ENCODE measurements at regions not wholly inside any gene's neighbourhood (a gene's known extent, or its start where the extent isn't known, plus 50 kb on each side); places are given as distances from the start of the nearest gene placed in this dataset.

DNA sequence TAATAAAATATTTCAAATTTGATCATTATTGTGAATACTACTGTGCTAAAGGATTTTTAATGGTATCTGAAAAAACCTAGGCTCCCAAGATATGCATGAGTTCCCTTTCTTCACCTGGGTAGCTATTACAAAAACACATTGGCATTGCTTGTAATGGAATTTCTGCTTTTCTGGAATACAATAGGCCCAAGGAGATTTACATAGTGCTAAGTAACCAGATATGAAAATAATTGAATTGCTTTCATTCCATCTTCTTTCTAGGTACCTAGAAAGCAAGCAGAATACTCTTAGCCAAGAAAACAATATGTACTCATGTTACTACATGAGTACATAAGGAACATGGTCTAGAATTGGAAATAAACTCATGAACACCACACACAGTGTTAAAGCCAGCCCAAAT, 291.9 kb downstream of the KCNC2 start:
- no peak for DNase-seq

DNA sequence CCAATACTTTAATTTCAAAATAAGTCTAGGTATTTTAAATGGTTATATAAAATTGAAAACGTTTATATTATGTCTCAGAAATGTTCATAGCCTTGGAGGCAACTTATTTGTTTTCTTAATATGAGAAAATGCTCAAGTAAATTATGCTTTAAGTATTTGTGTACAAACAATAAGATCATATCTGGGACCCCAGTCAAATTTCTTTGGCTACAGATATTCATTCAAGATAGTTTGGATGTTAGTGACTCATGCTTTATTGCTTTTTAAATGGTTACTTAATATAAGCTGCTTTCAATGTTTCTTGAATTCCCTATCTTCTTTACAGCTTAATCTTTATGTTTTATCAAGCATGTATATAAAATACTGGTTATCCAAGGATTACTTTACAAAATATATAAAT, 291.3 kb downstream of the KCNC2 start:
- DNase-seq = no peak

DNA sequence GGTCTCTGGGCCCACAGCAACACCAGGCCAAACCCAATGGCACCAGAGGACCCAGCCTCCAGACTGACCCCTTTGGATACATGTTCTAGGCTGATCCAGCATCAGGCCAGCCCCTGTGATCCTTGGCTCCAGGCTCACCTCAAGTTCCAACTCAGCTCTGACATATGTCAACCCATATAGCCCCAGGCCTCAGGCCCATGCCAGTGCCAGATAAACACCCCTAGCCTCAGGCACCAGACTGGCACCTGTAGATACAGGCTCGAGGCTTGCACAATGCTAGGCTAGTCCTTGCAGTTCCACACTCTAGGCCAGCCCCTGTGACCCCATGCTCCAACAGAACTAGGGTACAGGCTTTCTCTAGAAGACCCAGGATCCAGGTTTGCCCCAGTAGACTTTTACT, 287.5 kb downstream of the KCNC2 start:
- no peak for DNase-seq

DNA sequence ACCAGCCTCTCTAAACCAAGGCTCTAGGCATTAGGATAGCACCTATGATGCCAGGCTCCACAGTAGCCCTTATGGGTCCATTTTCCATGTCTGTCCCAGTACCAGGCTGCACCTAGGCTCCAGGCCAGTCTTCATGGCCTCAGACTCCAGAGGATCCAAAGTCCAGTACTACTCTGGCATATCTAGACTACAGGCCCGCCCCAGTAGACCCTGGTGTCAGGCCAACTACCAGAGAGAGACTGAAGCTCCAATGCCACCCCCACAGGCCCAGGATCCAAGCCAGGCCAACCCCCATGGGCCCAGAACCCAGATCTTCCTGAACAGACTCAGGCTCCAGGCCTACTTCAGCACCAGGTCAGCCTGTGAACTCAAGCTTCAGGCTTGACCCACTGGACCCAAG, 287.0 kb downstream of the KCNC2 start:
- DNase-seq = no peak

DNA sequence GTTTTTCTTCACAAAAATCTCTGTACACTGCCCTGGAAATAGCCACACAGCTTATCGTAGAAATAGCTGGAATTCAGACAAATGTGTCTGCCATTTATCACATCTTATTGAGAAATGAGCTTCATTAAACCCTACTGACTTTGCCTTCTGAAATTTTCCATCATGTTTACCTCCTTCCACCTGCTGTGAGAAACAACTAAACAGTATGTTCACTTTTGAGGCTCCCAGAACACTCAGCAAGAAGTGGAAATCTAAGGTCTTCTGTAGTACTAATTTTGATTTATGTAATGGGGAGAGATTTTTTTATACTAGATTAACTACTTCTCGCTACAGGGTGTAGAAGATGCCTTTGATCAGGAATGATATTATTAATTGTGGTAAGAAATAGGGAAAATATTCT, 268.0 kb downstream of the KCNC2 start:
- no peak for DNase-seq

DNA sequence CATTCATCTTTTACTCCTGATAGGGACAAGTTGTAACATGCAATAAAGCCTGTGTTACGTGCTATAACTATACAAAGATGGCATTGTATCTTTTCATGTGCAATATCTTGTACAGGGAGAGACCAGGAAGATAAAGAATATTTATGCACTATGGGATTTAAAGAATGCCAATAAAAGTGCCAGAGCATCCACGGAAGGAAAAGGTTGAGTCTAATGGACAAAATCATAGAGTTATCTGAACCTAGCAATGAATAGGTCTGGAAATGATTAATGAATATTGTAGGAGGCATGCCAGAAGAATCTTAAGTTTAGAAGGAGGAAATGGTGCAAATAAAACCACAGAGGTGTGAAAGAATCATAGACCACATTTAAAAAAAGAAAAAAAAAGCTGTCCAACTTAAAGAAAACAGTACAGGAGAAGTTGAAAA, 263.9 kb downstream of the KCNC2 start:
- no peak for DNase-seq

DNA sequence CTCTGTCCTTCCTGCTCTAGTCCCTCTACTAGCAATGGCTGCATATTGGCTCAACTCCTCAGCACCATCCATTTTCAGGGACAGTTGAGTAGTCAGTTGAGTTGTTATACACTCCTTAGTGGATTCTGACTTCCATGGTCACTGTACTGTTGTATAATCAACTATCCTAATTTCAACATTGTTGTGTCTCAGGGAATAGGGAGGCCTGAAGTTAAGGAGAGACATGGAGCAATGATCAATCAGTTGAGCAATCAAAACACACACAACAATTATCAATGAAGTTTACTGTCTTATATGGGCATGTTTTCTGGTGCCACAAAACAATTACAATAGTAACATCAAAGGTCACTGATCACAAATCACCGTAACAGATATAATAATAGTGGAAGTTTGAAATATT, 255.9 kb downstream of the KCNC2 start:
- DNase-seq = no peak

DNA sequence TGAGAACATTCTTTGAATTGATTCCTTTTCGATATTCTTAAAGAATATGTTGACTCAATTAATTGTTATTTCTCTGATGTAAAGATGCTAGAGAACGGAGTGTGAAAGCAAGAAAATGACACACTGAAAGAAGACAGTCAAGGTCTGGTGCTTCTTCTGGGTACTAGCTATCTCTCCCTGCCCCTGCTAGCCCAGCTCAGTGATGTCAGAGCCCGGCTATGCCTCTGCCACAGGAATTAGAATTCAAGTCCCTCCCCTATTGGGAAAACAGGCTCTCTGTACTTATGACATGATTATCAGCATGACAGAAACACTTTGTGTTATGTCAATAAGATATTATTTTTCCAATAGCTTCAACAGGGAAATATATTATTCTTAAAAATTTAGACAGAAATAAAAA, 252.4 kb downstream of the KCNC2 start:
- no peak for DNase-seq

DNA sequence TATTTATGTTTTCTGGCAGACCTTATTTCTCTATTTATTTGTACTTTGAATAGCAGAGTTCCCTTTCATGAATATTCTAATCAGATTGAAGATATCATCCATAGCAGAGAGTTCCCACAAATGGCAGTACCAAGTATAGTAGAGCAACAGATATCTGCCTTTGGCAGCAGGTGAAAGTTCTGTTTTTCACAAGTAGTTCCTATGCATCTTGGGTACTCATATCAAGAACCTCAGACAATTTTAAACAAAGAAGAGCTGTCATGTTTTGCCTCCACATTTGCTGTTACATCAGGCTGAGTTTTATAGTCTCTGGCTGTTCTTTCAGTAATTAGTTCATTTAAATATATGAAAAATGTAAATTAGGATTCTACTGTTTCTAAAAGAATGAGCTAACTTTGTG, 252.0 kb downstream of the KCNC2 start:
- no peak for DNase-seq

DNA sequence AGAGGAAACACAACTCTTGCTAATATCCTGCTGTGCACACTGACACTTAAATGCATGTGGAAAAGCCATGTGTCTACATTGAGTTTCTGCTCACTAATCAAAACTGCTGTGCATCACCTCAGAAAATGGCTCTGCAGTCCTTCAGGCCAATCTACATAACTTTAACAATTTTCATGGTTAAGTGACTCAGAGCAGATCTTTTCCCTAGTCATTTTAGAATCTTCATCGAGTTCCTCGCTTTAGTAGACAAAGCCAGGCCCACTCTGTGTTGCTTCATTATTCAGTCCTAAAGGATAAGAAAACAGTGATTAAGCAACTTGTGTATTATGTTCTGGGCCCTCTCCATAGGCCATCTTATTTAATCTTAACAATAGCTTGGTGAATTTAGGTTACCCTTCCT, 250.0 kb downstream of the KCNC2 start:
- DNase-seq = no peak

DNA sequence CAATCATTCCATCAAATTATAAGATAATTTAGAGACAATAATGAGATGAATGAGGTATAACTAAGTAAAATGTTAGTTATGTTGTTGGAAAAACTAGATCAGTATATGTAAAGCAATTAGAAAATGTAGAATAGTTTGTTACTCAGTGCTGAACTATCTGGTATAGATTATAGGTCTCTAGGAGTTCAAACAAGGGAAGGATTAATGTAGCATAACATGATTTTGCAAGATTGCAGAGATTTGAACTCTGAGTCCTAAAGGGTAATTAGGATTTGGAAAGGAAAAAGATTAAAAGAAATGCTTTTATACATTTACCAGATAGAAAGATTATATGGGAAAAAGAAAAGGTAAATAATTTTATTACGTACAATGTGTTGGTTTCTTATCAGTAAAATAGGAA, 246.3 kb downstream of the KCNC2 start:
- DNase-seq = no peak

DNA sequence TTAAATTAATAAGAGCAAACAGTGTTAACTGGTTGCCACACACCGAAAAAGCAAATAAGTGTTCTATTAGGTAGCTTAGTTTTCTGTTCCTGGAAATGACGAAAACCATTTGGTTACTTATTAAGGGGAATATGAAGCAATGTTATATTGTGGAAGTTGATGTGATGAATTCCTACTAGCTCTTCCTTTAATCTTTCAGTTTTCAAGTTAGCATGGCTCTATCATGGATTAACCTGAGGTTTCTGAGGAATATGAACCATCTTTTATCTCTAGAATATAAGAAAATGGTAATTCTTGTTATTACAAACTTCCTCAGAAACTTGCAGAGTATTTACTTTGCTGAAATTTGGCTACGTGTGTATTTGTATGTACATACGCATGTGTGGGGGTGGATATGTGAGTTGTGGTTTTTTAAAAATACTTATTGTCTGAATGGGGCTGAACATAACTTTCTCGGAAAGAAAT, 245.7 kb downstream of the KCNC2 start:
- no peak for DNase-seq

DNA sequence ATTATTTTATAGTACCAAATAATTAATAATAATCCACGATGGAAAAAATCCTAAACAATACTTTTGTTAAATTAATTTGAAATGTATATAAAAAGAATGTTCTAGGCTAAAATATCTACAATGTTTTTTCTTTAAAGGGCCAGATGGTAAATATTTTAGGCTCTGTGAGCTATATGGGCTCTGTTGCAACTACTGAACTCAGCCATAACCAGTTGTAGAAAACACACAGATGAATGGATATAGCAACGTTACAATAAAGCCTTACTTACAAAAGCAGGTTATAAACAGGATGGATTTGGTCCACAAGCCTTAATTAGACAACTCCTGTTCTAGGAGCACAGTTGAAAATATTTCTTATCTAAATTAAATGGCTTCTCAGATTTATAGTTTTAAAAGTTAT, 245.2 kb downstream of the KCNC2 start:
- DNase-seq = no peak

DNA sequence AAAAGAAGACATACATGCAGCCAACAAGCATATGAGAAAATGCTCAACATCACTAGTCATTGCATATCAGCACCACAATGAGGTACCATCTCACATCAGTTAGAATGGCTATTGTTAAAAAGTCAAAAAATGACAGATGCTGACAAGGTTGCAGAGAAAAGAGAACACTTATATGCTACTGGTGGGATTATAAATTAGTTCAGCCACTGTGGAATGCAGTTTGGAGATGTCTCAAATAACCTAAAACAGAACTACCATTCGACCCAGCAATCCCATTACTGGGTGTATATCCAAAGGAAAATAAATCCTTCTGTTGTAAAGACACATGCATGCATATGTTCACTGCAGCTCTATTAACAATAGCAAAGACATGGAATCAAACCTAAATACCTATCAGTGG, 238.4 kb downstream of the KCNC2 start:
- DNase-seq = no peak

DNA sequence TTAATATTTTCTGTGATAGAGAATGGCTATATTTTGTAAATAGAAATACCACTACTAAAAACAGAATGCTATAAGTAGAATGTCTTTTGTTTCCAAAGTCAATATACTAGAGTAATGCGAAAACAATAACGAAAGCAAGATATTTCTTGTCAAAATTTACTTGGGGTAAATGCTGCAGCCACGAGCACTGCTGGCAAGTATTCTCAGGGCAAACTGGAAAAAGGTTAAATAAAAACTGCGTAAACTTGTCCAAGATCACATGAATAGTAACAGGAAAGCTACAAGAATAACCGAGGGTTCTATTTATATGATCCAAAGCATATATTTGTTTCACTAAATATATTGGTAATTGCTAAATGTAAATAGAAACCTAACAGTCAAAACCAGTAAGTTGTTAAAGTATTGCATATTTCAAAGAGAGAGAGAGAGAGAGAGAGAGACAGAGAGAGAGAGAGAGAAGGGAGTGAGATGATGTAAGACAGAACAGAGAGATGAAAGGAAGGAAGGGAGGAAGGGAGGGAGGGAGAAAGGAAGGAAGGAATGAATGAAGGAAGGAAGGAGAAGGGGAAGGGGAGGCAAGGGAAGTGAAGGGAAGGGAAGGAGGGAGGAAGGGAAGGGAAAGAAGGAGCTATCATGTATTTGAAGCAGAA, 231.7 kb downstream of the KCNC2 start:
- DNase-seq = no peak

DNA sequence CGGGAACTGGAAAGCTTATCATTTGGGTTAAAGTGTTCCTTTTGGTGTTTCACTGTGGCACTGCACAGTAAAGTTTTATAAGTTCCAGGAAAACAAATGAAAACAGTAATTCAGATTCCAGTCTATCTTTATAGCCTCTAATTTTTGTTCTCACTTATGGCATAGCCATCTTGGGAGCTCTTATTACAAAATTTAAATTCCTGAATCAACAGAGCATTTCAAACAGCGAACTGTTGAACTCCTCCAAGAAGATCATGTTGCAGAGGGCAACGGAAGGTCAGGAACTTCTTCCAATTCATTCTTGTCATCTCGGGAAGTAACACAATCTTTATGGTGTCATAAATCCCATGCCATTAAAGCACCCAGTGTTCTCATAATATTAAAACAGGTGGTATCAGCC, 229.1 kb downstream of the KCNC2 start:
- no peak for DNase-seq

DNA sequence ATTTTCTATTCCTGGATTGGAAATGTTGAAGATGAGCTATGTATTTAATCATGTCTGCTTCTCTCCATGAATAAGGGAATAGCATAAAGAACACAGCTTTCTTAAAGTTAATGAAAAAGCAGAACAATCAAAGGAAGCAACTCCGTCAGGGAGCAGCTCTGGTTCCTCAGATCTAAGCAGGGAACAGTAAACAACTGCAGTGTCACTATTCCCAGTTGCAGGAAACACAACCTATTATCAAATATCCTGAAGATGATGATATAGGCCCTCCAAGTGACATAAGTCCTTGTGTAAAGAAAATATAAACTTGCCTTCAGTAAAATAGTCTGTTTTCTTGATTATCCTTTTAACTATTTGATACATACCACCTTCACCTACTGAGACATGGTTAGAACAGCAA, 228.1 kb downstream of the KCNC2 start:
- DNase-seq = no peak

DNA sequence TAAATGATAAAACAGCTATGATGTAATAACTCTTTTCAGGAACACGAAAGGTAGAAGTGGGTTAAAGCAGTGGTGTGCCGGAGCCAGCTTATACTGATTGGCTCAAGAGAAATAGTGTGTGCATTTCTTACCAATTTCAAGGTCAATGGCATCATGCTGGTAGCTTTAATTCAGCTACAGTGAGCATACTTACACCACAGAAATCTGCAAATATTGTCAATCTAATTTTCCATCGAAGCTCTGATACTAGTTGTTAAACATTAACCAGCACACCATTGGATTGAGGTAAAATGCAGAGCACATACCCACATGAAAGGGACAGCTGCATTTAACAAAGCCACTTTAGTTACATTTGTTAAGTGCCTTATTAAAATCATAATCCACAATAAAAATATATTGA, 225.7 kb downstream of the KCNC2 start:
- no peak for DNase-seq

DNA sequence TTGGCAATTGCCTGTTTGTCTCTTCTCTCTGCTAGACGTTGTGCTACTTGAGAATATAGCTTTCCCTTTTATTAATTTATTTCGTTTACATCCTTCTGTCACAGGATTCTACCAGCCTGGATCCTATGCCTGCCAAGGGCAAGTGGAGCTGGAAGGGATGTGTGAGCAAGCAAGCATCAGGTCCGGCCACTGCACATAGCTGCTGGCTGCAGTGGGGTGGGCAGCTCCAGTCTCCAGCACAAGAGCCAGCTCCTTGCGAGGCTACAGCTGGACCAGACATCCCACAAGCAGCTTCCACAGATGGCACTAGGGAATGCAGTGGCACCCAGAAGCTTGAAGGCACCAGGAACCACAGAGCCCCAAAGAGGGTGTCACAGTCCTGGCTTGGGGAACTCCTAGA, 225.0 kb downstream of the KCNC2 start:
- DNase-seq = no peak

DNA sequence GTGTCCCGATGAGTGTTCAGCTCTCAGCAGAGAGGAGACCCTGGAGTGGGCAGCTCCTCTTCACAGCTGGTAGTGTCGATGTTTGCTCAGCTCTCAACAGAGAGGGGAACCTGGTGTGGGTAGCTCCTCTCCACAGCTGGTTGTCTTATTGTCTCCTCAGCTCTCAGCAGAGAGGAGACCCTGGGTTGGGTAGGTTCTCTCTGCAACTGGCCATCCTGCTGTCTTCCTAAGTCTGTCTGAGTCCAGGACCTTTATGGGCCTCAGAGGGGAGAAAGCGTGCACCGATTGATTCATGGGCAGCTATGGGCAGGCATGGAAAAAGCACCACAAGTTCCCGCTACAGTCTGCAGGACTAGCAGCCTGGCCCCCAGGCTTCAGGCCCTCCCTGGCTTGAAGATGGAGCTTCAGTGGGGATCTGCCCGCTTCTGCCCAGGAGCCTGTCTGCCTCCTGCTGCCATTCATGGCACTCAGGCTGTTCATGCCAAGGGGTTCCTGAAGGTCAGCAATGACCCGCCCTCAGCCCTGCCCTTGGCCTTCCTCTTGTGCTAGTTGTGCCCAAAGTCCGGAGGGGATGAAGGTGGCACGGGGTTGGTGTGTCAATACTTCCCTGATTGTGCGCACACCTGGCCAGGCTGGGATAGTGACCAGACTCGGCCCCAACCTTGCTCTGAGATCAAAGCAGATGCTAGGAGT, 224.2 kb downstream of the KCNC2 start:
- DNase-seq = no peak

DNA sequence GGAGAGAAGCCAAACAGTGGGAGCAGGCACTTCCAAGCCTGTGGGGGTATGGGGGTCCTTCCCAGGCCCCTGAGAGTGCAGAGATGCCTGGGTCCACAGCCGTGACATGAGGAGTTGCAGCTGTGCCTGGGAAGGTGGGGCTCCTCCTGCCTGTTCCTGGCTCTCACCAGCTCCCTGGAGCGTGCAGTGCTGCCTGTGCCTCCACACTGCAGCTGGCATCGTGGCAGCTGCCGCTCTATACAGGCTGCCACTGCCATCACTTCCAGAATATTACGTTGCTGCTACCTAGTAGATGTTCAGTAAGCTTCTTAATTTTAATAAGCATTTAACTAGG, 223.7 kb downstream of the KCNC2 start:
- no peak for DNase-seq

DNA sequence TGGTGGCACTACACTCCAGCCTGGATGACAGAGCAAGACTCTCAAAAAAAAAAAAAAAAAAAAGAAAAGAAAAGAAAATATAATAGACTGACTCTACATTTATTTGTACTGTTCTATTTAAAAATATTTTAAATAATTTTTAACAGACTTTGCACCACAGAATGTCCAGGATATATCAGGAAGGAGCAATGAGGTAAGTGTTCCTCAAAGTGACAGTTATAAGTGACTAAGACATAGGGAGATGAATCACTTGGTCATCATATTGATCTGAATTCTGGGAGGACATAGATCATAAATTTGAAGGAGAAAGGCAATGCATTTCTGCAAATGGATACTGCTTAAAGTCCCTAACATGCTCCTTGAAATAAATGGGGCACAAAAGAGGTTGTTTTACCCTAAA, 221.5 kb downstream of the KCNC2 start:
- no peak for DNase-seq

Data from NCI-H526 treated with DMSO at 0.1 percent for 48 hours (cell line).